HG02798 (cell line): ENCODE measurements at regions not wholly inside any gene's neighbourhood (a gene's known extent, or its start where the extent isn't known, plus 50 kb on each side); places are given as distances from the start of the nearest gene placed in this dataset.
"Not testable (repeated sequence)": the region's sequence is repeated elsewhere in the genome, so short reads cannot be mapped to it uniquely, and the experiment has no call there.

ENCODE experiments used
- ATAC-seq: cut with Tn5 transposase; IDR thresholded peaks from one replicate; pipeline ENCODE4 v1.9.1; 2021; ENCODE audit warnings: mild to moderate bottlenecking; ENCODE audit not compliant: unreplicated experiment, poor library complexity

GRCh38 chr2:89947208-89947815 is 1255.8 kb downstream of the RPIA start:
- not testable (repeated sequence) for ATAC-seq

- ATAC-seq = peak; percentile 73
Observed at GRCh38 chr2:89948102-89948501, 1256.6 kb downstream of the RPIA start.

GRCh38 chr2:89950807-89951206 is 1259.3 kb downstream of the RPIA start:
- not testable (repeated sequence) for ATAC-seq

GRCh38 chr2:89957236-89957635 is 1265.8 kb downstream of the RPIA start:
- peak; percentile 63 for ATAC-seq

GRCh38 chr2:89959729-89960378 is 1268.4 kb downstream of the RPIA start:
- not testable (repeated sequence) for ATAC-seq

- ATAC-seq = not testable (repeated sequence)
Observed at GRCh38 chr2:89960570-89960969, 1269.1 kb downstream of the RPIA start.

- peak; percentile 91 for ATAC-seq
Observed at GRCh38 chr2:89968567-89968966, 1277.1 kb downstream of the RPIA start.

- ATAC-seq = not testable (repeated sequence)
Observed at GRCh38 chr2:89969190-89969589, 1277.7 kb downstream of the RPIA start.

GRCh38 chr2:89973849-89974248 is 1282.4 kb downstream of the RPIA start:
- ATAC-seq = not testable (repeated sequence)

- not testable (repeated sequence) for ATAC-seq
Observed at GRCh38 chr2:89979826-89980537, 1288.5 kb downstream of the RPIA start.

- ATAC-seq = not testable (repeated sequence)
Observed at GRCh38 chr2:89982246-89982645, 1290.8 kb downstream of the RPIA start.

GRCh38 chr2:89985650-89986049 is 1294.2 kb downstream of the RPIA start:
- ATAC-seq = not testable (repeated sequence)

- ATAC-seq = not testable (repeated sequence)
Observed at GRCh38 chr2:89986532-89986931, 1295.1 kb downstream of the RPIA start.

GRCh38 chr2:89996779-89997178 is 1305.3 kb downstream of the RPIA start:
- not testable (repeated sequence) for ATAC-seq

- ATAC-seq = not testable (repeated sequence)
Observed at GRCh38 chr2:90004553-90004952, 1313.1 kb downstream of the RPIA start.

- ATAC-seq = not testable (repeated sequence)
Observed at GRCh38 chr2:90010442-90011100, 1319.1 kb downstream of the RPIA start.

- not testable (repeated sequence) for ATAC-seq
Observed at GRCh38 chr2:90011101-90011443, 1319.6 kb downstream of the RPIA start.

- ATAC-seq = not testable (repeated sequence)
Observed at GRCh38 chr2:90019908-90020307, 1328.4 kb downstream of the RPIA start.

- peak; percentile 80 for ATAC-seq
Observed at GRCh38 chr2:90021234-90021633, 1329.8 kb downstream of the RPIA start.

GRCh38 chr2:90027231-90027643 is 1335.8 kb downstream of the RPIA start:
- peak; percentile 76 for ATAC-seq
